Mammary epithelial cell (primary cell): ENCODE measurements at regions not wholly inside any gene's neighbourhood (a gene's known extent, or its start where the extent isn't known, plus 50 kb on each side); places are given as distances from the start of the nearest gene placed in this dataset.

Experiments used
- EZH2 ChIP-seq: IDR thresholded peaks from 2 replicates; pipeline ENCODE4 v1.6.1; 2012; ENCODE audit warnings: low read length, inconsistent platforms, borderline replicate concordance
- TF ChIP-seq, protein P1 (sequence below), 2 donors: IDR thresholded peaks in 1 of 2; conservative IDR thresholded peaks in 1 of 2; 2 replicates each; pipeline ENCODE4 v1.5.1; 2011 to 2012; ENCODE audit warnings: inconsistent platforms in 2 of 2, low read length in 2 of 2, mild to moderate bottlenecking in 2 of 2, control low read depth in 1 of 2, low read depth in 1 of 2; ENCODE audit not compliant: insufficient read depth in 1 of 2; ENCODE audit errors: extremely low read depth in 1 of 2

DNA sequence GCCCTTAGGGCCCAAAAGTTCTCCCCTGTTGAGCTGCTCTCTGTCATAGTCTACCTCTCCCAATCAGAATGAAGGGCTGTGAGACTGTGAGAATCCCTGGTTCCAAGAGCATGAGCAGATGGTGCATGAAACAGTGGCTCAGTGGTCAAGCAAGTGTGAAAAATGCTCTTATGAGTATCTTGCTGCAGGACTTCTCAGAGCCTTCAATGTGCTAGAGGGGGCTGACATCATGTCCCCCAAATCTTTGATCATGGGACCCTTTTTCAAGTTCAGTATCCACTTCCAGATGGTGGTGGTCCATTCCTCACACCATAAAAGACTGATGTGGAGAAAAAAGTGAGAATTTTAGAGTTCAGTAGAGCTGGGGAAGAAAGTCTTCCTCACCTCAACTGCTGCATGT, 265.3 kb upstream of the HABP2 start:
- TF ChIP-seq, protein P1, sequence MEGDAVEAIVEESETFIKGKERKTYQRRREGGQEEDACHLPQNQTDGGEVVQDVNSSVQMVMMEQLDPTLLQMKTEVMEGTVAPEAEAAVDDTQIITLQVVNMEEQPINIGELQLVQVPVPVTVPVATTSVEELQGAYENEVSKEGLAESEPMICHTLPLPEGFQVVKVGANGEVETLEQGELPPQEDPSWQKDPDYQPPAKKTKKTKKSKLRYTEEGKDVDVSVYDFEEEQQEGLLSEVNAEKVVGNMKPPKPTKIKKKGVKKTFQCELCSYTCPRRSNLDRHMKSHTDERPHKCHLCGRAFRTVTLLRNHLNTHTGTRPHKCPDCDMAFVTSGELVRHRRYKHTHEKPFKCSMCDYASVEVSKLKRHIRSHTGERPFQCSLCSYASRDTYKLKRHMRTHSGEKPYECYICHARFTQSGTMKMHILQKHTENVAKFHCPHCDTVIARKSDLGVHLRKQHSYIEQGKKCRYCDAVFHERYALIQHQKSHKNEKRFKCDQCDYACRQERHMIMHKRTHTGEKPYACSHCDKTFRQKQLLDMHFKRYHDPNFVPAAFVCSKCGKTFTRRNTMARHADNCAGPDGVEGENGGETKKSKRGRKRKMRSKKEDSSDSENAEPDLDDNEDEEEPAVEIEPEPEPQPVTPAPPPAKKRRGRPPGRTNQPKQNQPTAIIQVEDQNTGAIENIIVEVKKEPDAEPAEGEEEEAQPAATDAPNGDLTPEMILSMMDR (conservative IDR thresholded peaks at IDR 0.05 in 1 of 2, IDR thresholded peaks at IDR 0.05 in 1 of 2; ENCODE audit: extremely low read depth in 1 of 2, insufficient read depth in 1 of 2, low read depth in 1 of 2, low read length in 2 of 2) = no peak
- no peak for TF ChIP-seq EZH2
